ENCODE measurements at regions not wholly inside any gene's neighbourhood (a gene's known extent, or its start where the extent isn't known, plus 50 kb on each side); places are given as distances from the start of the nearest gene placed in this dataset.

- no peak for DNase-seq
Observed at GRCh38 chr6:91487696-91488392, 901.0 kb upstream of the MAP3K7 start.

- no peak for DNase-seq
Observed at GRCh38 chr6:91486200-91486599, 899.3 kb upstream of the MAP3K7 start.

- no peak for DNase-seq
Observed at GRCh38 chr6:91485047-91485446, 898.2 kb upstream of the MAP3K7 start.

GRCh38 chr6:91483415-91484105 is 896.7 kb upstream of the MAP3K7 start:
- no peak for DNase-seq

- DNase-seq, result no peak
Observed at GRCh38 chr6:91482498-91482897, 895.6 kb upstream of the MAP3K7 start.

GRCh38 chr6:91480402-91480801 is 893.5 kb upstream of the MAP3K7 start:
- DNase-seq, result no peak

GRCh38 chr6:91477688-91478087 is 890.8 kb upstream of the MAP3K7 start:
- DNase-seq, result no peak

GRCh38 chr6:91476000-91476399 is 889.1 kb upstream of the MAP3K7 start:
- DNase-seq, result no peak

GRCh38 chr6:91465393-91465792 is 878.5 kb upstream of the MAP3K7 start:
- DNase-seq, result no peak

GRCh38 chr6:91464718-91465117 is 877.8 kb upstream of the MAP3K7 start:
- DNase-seq, result no peak

GRCh38 chr6:91464201-91464600 is 877.3 kb upstream of the MAP3K7 start:
- DNase-seq, result no peak

GRCh38 chr6:91462241-91462640 is 875.4 kb upstream of the MAP3K7 start:
- no peak for DNase-seq

GRCh38 chr6:91453224-91453878 is 866.5 kb upstream of the MAP3K7 start:
- DNase-seq, result no peak

- DNase-seq, result no peak
Observed at GRCh38 chr6:91449539-91449938, 862.7 kb upstream of the MAP3K7 start.

GRCh38 chr6:91447530-91448254 is 860.8 kb upstream of the MAP3K7 start:
- DNase-seq, result no peak

GRCh38 chr6:91447081-91447480 is 860.2 kb upstream of the MAP3K7 start:
- no peak for DNase-seq

- no peak for DNase-seq
Observed at GRCh38 chr6:91443405-91443804, 856.5 kb upstream of the MAP3K7 start.

GRCh38 chr6:91442342-91442741 is 855.5 kb upstream of the MAP3K7 start:
- no peak for DNase-seq

GRCh38 chr6:91438570-91438969 is 851.7 kb upstream of the MAP3K7 start:
- no peak for DNase-seq

- DNase-seq, result no peak
Observed at GRCh38 chr6:91437315-91437729, 850.5 kb upstream of the MAP3K7 start.

- DNase-seq, result no peak
Observed at GRCh38 chr6:91436448-91436847, 849.6 kb upstream of the MAP3K7 start.

GRCh38 chr6:91435630-91436029 is 848.8 kb upstream of the MAP3K7 start:
- no peak for DNase-seq

- no peak for DNase-seq
Observed at GRCh38 chr6:91434576-91434975, 847.7 kb upstream of the MAP3K7 start.
